NCI-H774 (cell line): ENCODE measurements at regions not wholly inside any gene's neighbourhood (a gene's known extent, or its start where the extent isn't known, plus 50 kb on each side); places are given as distances from the start of the nearest gene placed in this dataset.

Source experiments
- DNase-seq: peaks from one replicate; lab custom pipeline; 2025; lab: John Stamatoyannopoulos, UW

DNA sequence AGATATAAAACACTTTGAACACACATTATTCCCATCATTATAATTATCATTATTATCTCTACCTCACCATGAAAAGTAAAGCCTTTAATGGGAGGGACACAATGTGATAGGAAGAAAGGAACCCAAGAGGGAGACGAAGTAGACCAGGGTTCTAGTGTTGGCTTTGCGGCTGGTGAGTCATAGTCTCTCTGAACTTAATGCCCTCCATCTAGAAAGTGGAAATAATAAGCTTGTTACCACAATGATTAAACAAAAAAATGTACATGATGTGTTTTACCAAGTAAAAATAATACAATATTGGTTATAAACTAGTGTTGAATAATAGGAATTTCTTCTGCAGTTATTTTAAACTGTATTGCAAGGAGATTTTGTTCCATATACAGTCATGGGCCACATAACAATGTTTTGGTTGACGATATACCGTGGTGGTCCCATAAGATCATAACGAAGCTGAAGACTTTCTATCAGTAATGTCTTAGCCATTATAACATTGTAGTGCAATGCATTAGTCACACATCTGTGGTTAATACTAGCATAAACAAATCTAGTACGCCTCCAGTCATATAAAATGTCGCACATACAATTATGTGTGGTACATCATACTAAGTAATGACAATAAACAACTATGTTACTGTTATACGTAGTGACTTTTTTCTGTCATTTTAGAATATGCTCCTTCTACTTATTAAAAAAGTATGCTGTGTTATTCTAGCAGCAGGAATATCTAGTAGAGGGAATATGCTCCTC is 450.6 kb upstream of the SORCS1 start:
- DNase-seq = no peak

DNA sequence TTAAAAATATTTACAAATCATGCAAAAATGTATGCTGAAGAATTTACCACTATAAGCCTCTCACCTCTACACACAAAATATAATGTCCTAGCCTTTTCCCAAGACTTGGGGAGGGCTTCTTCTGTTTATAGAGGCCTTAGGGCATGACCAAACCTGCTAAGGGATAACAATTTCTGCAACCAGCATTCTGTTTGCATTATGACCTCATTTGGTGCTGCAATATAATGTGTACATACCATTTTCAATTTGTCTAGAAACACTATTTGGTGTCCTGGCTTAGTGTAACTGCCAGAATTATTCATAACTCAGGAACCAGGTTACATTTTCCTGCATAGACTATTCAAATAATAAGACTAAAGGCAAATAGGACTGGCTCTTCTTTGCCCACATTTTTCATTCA is 446.6 kb upstream of the SORCS1 start:
- no peak for DNase-seq

DNA sequence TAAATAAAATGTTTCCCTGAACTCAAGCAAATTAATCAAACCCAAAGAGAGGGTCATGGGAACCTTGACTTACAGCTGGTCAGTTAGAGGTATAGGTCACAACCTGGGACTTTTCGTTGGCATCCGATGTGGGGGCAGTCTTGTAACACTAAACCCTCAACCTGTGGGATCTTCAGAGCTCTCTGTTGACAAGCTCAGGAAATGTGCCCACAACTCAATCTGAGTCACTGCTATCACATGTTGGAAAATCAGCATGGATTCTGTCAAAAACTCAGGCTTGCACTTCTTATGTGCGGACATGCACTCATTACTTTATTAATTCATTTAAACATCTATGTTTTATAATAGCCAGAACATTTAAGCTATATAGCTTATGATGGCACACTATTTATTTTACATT is 424.6 kb upstream of the SORCS1 start:
- DNase-seq = no peak

DNA sequence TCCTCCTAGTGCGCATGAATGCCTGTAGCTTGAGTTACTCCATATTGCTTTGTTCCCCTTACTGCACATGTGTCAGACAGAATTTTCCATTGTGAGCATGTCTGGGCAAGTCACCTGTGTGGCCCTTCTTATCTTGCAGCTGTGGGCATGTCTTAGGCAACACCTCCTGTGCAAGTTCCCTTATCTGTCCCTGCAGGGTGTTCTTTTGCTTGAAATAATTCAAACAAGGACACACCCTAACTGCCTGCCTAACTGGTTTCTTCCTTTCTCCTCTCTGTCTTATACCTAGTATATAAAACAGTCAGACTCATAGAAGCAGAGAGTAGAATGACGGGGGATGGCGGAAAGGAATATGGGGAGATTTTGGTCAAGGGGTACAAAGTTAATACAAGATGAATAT is 421.1 kb upstream of the SORCS1 start:
- no peak for DNase-seq

DNA sequence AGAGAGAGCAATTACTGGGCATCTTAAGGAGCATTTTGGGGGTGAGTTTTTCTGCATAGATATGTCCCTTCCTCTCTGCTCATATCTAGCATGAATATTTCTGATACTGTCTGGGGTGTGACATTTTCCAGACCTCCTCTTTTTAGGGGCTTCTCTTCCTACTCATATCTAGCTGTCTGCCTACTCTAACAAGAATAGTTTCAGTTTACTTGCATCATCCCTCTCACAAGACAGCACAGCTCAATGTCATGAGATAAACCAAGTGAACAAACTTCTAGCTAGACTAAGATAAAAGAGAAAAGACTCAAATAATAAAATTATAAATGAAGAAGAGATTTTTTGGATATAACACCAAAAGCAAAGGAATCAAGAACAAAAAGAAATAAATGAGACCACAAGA is 419.5 kb upstream of the SORCS1 start:
- DNase-seq = no peak

DNA sequence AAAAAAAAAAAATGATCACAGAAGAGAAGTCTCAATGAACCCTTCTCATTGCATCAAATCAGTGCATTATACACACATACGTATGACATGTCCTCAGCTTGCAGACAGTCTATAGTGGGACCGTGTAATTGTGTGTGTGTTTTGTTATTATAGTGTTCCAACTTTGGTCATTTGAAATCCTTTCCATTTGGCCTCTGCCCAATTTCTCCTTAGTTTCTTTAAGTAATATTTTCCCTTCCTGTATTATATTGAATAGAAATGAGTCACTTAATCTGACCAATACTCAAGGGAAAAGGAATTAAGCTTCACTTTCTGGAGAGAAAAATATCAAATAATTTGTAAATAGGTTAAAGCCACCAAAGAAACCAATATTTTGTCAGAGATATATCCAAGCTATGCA is 415.5 kb upstream of the SORCS1 start:
- no peak for DNase-seq

DNA sequence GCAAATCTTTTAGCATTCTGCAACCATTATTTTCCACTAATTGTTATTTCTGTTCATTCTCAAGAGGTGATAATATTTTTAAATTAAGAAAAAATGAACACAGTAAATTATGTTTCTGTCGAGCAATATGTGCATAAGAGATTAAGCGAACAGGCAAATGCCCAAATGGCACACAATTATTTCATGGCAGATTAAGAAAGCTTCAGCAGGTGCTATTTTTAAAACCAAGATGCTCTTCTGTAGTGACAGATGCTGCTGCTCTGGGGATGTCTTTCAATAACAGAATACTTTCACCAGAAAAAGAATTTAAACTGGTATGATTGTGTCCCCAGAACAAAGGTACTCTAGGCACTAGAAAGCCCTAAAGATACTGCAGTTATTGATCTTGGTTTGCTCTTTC is 412.7 kb upstream of the SORCS1 start:
- DNase-seq = no peak

DNA sequence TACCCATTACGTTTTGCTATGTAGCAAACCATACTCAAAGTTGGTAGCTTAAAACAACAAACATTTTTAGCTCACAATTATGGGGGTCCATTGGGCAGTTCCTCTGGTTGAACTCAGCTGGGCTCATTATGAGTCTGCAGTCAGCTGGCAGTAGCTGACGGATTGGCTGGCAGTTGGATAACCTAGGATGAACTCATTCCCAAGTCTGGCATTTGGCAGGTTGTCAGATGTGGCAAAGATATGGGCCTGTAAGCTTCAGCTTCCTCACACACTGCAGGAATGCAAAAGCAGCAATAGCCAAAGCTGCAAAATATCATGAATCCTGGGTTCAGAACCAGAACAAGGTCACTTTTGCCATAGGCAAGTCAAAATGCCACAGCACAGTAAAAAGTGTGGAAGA is 412.2 kb upstream of the SORCS1 start:
- no peak for DNase-seq

DNA sequence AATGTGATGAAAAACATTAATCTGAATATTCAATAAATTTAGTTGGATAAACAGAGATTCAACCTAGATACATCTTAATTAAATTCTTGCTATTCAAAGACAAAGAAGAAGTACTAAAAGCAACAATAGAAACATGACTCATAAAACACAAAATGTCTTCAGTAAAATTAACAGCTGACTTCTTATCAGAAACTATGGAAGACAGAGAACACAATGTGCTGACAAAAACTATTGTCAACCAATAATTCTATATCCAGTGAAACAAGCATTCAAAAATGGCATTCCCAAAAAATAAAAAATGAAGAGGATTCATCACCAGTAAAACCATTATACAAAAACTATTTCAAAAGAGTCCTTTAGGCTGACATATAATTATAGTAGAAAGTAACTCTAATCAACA is 400.5 kb upstream of the SORCS1 start:
- no peak for DNase-seq

DNA sequence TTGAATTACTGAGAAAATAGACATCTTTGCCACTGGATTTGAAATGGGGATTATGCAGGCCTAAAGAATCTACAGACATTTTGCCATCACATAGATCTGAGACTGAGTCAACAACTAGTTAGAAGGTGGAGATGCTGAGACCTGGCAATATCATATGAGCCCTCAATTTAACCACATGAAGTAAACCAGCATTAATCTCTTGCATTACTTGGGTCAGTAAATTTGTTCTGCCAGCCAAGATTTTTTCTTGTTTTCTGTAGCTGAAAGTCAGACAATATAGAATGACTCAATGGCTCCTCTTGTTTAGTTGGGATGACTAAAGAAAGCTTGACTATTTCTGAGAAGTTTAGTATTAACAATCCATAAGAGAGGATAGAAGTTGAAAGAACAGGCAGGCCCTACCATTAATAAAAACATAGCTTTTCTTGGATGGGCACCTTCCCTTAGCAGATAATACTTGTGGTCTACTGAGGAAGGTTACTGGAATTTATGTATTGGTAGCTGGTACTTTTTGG is 396.7 kb upstream of the SORCS1 start:
- DNase-seq = no peak

DNA sequence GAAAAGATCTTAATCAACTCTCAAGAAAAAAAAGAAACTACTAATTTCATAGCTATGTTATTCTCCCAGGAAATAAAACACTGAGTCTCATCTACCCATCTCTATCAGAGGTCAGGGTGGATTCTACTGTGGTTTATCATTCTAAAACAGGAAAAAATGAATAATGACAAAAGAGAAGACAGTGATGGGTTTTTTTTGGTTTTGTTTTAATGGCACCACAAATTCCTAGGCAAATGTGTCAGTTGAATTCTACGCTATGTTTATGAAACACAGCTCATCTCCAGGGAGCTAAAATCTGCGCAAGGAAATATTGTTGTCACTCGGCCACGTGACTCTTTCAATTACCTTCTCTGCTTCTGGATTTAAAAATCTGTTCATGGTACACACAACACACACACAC is 393.4 kb upstream of the SORCS1 start:
- no peak for DNase-seq

DNA sequence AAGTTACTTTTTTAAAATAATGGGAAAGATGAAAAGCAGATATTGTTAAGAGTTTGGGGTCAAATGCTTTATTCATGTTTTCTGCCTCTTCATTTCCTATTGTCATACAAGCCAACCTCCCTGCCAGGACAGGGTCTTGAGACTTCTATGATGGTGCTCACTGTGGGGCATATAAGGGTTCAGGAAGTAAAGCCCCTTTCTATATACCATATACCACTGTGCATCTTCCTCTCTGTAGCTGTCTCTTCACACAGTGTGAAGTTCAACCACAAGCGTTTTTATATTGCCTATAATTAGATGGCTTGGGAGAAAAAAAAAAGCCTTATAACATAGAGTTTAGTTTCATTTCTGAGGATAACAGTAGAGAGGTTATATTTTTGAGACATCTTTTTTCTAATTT is 389.8 kb upstream of the SORCS1 start:
- DNase-seq = no peak

DNA sequence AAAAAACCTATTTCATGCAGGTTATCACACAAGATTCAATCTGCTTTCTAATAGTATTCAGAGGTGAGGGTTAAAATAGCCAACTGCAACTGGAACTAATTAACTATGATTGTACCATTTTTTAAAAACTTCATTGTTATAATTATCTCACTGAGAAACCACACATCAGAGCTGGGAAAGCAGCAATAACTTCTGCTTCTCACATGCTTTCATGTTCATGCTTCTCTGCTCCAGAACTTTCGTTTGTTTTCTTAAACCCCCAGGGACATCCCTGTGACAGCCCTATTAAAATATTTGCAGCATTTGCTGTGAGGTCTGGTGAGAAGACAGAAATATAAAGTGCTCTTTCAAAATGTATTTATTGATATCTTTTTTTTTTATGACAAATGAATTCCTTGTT is 389.0 kb upstream of the SORCS1 start:
- no peak for DNase-seq

DNA sequence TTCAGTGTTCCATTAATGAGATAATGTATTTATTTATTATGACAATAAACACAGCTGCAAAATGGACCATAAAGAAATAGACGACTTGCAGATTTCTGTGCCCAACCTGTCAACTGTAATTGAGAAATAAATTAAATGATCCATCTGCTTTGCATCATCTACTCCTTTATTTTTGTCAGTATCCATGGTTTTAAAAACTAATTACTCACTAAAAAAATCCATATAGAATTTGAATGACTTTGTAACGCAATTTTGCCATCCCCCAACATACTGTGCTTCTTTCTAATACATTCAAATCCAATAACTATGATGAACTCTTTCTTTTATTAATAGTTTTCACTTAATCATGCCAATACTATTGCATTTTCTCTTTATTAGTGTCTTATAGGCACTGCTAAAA is 388.5 kb upstream of the SORCS1 start:
- DNase-seq = no peak

DNA sequence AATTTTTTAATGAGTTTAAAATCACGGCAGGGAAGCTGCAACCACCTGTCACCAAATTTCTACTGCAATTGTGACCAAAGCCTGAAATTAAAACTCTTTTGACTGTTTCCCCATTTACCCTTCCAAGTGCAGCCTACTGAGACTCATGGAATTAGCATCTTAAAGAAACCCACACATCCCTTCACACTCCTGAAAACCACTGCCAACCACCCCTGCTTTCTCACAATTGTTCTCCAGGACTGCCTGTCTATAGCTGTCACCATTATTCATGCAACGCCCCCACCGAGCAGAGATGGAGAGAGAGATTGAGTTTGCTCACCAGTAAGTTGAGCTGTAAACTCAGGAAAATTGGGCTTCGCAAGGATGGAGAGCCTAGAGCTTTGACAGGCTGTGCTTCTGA is 383.8 kb upstream of the SORCS1 start:
- no peak for DNase-seq

DNA sequence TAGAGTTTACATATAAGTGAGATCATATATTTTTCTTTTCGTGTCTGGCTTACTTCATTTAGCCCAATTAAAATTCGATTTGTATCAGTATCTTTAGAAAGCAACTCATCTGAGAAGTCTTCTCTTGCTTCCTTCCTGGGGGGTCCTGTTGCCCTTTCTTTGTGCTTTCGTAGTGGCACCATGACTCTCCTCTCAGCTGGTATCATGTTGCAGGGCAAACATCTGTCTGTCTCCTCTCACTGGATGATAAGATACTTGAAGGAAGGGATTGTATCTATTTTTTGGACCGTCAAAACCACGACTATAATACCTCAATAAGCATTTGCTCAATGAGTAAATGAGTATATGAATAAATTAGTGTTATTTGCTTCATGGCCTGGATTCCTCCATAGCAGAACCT is 382.5 kb upstream of the SORCS1 start:
- DNase-seq = no peak

DNA sequence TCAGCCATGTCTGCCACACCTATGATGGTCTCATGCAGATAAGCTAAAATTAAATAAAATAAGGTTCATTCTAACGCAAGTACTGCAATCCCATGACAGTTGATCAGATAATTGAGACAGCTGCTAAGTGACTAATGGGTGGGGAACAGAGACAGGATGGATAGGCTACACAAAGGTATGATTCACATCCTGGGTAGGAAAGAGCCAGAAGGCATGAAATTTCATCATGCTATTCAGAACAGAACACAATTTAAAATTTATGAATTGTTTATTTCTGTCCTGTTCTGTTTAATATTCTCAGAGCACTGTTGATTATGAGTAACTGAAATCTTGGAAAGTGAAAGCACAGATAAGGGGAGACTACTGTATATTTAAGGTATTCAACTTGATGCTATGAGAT is 381.8 kb upstream of the SORCS1 start:
- no peak for DNase-seq

DNA sequence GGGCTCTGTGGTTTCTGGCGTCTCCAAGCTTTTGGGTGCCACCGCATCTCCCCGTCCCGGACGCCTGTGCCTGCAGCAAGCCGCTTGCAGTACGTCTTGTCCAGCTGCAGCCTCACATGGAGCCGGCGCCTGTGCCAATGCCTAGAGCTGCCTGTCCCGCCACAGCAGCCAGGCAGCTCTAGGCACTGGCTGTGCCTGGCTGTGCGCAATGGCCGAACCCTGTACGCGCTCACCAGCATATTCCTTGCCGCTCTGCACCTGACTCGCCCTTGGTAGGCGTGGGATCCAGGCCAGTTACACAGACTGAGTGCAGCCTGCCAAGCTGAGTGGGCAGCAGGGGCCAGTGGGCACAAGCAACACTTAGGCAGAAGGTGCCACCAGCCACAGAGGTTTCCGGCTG is 381.2 kb upstream of the SORCS1 start:
- DNase-seq = no peak

DNA sequence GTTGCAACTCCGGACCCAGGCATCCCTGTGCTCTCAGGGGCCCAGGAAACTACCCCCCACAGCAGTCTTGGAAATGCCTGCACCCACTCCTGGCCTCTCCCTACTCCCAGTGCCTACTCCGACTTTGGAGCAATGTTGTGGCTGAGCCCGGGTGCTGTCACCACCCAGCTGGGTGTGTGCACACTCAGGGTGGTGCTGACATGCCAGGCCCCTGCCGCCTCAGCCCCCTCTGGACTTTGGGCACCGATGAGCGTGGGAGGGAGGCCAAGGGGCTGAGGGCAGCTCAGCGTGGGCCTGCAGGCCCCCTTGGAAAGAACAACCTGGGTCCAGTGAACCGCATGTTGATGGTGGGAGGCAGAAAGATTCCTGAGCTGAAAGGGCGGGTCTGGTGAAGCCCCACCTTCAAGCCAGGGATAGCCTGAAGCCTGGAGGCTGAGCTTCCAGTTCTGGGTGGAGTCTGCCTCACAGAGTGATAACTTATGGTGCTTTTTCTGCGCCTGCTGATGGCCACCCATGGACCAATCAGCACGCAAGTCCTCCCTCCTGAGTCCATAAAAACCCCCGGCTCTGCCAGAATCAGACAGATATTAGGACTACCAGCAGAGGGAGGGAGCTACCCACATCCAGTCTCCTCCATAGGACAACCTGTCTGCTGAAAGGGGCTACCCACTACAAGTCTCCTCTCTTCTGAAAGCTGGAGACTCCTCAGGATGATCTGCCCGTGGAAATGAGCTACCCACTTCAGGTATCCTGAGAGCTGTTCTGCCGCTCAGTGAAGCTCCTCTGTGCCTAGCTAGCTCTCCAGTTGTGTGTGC is 380.4 kb upstream of the SORCS1 start:
- DNase-seq = no peak

DNA sequence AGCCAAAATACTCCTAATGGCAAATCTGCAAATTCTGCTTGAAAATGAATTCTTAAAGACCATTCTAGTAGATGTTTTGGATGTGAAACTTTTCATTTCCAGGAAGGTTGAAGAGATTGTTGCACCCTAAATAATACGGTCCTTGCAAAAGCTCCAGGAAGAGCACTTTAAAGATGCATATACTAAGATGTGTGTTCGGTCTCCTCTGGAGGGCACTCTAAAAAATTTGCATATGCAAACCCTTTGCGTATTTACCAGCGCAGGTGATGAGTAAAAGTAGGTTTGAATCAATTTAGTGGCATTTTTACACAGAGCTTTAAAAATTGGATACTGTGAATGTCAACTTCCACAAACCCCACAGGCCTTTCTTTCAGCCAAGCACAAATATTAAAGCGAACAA is 378.1 kb upstream of the SORCS1 start:
- no peak for DNase-seq

DNA sequence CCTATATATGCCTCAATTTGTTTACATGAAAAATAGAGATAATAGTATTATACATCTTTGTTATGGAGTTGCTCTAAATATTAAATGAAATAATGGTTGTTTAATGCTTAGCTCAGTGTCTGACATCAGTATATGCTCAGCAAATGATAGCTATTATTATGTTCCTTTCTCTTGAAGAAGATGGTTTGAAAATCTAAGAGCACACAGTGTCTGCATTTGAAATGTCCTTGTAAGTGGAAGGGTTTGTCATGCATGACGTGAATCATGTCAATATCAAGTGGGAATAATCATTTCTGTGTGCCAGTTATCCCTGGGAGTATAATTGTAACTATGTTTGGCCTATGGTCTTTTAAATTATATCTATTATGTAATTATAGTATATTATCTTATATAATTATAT is 377.5 kb upstream of the SORCS1 start:
- no peak for DNase-seq

DNA sequence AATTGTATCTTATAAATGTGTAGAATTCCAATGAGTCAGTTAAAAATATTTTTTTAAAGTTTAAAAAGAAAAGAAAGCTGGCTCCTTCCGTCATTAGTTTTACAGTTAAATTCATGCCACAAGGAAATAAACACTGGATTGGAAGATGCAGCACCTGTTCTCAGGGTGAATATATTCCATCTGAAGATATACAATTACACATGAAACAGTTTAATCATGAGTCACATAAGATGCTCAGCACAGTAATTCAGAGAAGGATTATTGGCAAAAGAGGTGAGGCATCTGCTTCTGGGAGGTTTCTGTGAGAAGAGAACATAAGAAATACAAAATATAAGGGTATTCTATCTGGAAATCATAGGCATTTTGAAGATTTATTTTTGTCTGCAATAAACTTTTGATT is 376.5 kb upstream of the SORCS1 start:
- no peak for DNase-seq

DNA sequence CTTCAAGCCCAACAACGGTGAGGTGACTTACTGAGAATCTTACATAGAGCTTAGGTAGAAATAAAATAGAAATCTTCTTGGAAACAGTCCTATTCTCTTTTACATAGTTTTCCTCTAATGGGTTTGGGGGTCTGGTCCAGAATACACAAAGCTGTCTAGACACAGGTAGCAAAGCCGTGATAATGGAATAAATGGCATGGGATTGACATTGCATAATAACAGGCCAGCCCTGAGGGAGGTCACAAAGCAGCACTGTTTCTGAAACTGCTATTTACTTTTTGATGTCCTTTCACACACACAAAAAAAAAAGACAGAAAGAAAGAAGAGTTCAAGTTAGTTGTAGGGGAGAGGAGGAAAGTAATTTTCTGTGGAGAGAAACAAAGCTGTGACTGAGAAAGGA is 364.8 kb upstream of the SORCS1 start:
- no peak for DNase-seq

DNA sequence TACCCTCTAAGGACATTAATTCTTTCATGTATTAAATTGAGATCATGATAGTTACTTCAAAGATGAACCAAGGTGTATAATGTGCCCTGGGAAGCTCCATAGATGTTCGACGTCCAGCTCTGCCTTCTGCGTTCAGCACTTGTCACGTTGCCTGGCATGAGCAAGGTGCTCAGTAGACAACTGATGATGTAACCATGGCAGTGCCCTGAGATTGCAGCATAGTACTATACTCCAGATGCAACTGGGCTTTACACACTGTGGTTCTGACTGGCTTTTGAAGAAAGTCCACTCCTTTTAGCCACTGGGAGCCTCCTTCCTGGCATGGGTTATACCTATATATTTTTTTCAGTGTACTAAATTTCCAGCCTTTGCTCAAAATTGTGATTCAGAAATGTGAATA is 355.8 kb upstream of the SORCS1 start:
- no peak for DNase-seq
